Activated naive CD8-positive, alpha-beta T cell (primary cell): ENCODE measurements at regions not wholly inside any gene's neighbourhood (a gene's known extent, or its start where the extent isn't known, plus 50 kb on each side); places are given as distances from the start of the nearest gene placed in this dataset.

ENCODE experiments used
- H3K27ac Mint-ChIP-seq: one replicate; pipeline ENCODE4 v1.8.0; 2021; ENCODE audit warnings: mixed read lengths
- H3K27me3 Mint-ChIP-seq: one replicate; pipeline ENCODE4 v1.8.0; 2021; ENCODE audit warnings: mixed read lengths
- H3K36me3 Mint-ChIP-seq: one replicate; pipeline ENCODE4 v1.8.0; 2021; ENCODE audit warnings: mixed read lengths
- H3K4me1 Mint-ChIP-seq: one replicate; pipeline ENCODE4 v1.8.0; 2021; ENCODE audit warnings: low read depth, mixed read lengths
- H3K4me3 Mint-ChIP-seq: one replicate; pipeline ENCODE4 v1.8.0; 2021; ENCODE audit warnings: mild to moderate bottlenecking, mixed read lengths
- H3K9me3 Mint-ChIP-seq: one replicate; pipeline ENCODE4 v1.8.0; 2021; ENCODE audit warnings: low read depth, mixed read lengths

DNA sequence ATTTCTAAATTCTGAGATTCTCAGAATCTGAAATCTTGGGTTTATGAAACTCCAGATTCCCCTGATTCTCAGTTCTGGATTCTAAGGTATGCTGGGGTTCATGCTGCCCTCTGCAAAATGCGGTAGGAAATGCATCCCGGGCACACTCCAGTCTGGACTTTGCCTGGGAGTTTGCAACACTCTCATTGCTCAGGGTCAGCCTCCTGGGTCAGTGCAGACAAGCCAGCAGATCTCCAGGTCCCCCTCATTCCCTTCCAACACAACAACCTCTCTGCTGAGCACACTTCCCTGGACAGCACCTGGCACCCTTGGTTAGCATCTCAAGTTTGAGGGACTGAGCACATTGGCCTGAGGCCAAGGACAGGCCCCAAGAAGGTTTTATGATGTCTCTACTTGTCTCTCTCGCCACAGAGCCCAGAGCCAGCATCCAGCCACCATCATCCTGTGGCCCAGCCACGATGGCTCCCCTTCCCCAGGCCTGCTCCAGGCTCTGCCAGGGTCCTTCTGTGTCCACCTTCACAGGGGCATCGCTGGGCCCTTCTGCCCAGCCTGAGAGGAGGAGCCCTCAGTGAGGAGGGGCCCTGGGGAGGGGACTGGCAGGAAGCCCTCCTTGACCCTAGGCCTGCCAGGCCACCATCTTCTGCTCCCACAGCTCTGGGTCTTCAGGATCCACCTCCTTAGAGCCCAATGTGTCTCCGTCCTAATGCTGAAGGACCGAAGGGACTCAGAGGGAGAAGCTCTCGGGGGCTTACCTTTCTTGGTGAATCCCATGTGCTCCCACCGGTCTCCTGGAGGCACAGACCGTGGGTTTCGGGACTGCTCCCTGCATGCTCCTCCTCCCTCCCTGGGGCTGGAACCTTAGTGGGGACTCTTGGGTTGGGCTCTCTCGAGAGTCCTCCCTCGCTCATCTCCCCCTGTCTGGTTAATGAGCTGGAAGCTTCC, 550.7 kb downstream of the PTPRU start:
- Mint-ChIP-seq H3K36me3 (no peaks in the 10 kb centered on the region), H3K4me3 (no peak overlapping the region), H3K4me1 (no peaks in the 10 kb centered on the region), H3K27ac (no peak overlapping the region), H3K9me3 (no peaks in the 10 kb centered on the region), H3K27me3 (peaks cover 4% of the 10 kb centered on the region)

DNA sequence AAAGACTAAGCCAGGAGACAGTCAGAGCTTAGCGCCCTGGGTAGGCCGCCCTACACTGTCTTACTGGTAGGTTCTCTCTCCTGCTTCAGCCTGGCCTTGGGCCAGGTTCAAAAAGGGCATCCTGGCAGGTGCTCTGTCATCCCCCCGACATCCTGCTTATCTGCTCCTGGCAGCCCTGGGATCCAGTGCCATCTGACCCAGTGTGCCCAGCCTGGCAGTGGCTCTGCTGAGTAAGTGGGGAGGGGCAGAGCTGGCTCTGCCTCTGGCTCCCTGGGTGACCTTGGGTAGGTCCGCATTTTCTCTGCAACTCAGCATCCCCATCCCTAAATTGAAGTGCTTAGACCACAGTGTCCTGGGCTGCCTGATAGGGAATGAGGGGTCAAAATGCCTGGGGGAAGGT, 549.9 kb downstream of the PTPRU start:
- no peaks in the 10 kb centered on the region for H3K36me3 Mint-ChIP-seq
- no peak overlapping the region for H3K4me3 Mint-ChIP-seq
- H3K27me3 Mint-ChIP-seq = peaks cover 8% of the 10 kb centered on the region
- no peaks in the 10 kb centered on the region for H3K9me3 Mint-ChIP-seq
- no peak overlapping the region for H3K27ac Mint-ChIP-seq
- no peaks in the 10 kb centered on the region for H3K4me1 Mint-ChIP-seq

DNA sequence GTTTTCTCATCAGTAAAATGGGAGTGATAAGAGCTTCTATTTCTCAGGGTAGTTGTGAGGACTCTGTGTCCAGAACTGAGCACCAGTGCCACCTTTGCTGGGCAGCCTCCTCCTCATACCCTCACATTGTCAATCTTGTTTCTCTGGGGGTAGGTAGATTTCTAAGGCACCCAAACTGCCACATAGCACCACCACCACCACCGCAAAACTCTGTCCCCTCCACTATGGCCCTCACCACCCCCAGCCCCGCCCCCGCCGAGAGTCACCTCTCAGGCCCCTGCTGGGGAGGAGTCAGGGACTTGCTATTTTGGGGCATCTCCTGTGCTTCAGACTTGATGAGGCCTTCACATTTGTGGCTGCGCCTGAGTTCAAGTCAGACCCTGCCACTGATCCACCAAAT, 549.2 kb downstream of the PTPRU start:
- Mint-ChIP-seq H3K4me1 (no peaks in the 10 kb centered on the region), H3K27me3 (peaks cover 11% of the 10 kb centered on the region), H3K36me3 (no peaks in the 10 kb centered on the region), H3K4me3 (no peak overlapping the region), H3K9me3 (no peaks in the 10 kb centered on the region), H3K27ac (no peak overlapping the region)

DNA sequence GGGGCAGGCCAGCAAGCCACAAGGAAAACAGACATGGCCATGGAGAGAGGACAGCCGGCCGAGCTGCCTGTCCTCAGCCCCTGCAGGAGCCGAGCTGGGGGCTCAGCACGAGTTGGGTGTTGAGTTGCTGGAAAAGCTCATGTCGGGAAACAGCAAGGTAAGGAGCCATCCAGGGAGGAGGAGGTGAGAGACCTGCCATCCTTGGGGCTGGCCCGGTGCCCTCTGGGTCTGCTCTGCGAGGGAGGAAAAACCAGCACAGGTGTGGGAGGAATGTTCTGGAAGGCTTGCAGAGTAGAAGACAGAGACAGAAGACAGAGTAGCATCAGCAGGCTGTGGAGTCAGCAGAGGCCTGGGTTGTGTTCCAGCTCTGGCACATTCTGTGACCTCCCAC, 548.8 kb downstream of the PTPRU start:
- Mint-ChIP-seq H3K27me3 (peaks cover 11% of the 10 kb centered on the region), H3K9me3 (no peaks in the 10 kb centered on the region), H3K4me3 (no peak overlapping the region), H3K27ac (no peak overlapping the region), H3K4me1 (no peaks in the 10 kb centered on the region), H3K36me3 (no peaks in the 10 kb centered on the region)

DNA sequence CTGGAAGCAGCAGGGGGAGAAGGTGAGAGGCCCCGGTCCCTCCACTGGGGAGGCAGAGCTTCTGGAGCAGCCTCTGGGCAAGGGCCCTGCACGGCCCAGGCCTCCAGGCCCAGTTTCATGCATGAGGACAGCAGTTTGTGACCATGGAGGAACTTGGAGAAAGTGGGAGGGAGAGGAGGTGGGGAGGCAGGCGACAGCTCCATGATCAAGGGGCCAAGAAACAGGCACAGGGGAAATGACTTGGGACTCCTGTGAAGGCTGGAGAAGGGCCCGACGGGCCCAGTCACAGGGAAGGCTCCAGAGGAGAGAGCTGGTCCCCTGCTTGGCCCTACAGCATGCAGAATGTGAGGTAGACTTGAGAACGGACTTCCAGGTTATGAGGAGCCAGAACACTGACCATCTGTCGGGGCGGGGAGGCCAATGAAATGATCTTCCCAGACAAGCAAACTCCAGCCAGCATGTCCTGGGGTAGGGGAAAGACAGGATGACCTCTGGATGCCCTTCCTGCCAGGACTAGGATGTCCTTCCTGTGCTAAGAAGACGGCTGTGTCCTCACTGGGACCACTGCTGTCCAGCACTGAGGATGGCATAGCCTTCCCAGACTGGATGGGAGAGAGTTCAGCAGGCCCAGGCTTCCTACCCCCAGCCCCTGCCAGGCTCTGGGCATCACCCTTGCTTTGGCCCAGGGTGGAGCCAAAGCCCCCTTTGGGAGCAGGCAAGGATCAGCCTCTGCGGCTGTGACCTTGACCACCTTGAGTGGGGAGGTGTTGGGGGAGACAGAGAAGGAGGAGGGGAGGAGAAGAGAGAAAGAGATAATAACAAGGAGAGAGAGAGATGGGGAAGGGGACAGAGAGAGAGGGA, 548.2 kb downstream of the PTPRU start:
- Mint-ChIP-seq H3K27me3 (peaks cover 12% of the 10 kb centered on the region), H3K9me3 (no peaks in the 10 kb centered on the region), H3K4me1 (no peaks in the 10 kb centered on the region), H3K36me3 (no peaks in the 10 kb centered on the region), H3K27ac (no peak overlapping the region), H3K4me3 (no peak overlapping the region)

DNA sequence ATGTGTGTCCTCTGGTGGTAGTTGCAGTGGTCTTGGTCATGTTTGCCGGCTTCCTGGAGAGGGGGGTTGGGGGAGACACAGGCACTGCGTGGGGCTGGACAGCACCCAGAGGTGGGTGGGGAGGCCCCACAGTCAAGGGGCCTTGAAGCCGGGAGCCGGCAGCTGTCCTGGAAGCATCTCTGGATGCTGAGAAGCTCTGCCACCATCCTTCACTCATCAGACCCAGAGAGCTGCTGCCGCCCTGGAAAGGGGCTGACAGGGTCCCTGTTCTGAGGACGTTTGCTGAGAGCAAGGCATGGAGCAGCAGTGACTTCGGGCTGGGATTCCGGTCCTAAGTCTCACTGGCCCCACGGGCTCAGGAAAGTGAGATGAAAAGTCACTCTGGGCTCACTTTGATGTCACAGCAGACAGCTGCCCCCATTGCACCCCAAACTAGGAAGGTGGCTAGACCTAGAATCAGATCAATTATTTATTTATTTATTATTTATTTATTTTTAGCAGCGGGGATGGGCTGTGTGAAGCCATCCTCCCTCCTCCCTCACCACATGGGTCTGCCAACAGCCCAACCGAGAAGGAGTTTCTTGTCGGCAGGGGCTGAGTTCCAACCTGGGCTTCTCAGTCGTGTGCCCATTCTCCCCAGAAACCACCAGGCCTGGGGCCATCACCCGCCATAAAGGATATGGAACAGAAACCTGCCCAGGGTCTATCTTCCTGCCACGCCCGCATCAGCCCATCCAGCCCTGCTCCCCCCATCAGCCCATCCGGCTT, 547.4 kb downstream of the PTPRU start:
- H3K9me3 Mint-ChIP-seq = no peaks in the 10 kb centered on the region
- H3K4me3 Mint-ChIP-seq = no peak overlapping the region
- no peak overlapping the region for H3K27ac Mint-ChIP-seq
- H3K27me3 Mint-ChIP-seq = peaks cover 18% of the 10 kb centered on the region
- no peaks in the 10 kb centered on the region for H3K4me1 Mint-ChIP-seq
- H3K36me3 Mint-ChIP-seq = no peaks in the 10 kb centered on the region

DNA sequence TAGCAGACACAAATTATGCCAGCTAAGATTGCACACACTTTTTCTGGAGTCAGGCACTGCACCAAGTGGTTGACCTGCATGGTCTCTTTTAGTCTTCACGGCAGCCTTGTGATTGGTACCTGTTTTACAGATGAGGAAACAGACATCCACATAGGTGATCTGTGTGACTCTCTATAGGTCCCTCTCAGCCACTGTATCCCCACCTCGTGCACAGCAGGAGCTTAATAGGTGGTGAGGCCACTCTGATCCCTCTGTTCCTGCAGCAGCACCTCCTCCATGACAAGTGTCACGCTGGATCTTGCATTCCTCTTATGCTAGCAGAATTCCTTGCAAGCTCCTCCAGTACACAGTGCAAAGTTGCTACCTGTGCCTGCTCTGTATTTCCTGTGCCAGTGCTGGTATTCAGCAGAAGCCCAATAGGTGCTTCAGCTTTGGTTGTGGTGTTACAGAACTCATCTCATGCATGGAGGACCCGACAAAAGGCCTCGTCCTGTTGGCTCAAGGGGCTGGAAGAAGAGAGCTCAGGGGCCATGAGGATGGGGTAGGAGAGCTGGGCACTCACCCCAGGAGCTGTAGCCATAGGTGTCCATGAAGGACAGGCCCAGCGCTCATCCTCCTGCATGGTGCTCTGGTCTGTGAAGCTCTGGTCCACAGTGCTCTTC, 546.7 kb downstream of the PTPRU start:
- no peaks in the 10 kb centered on the region for H3K9me3 Mint-ChIP-seq
- no peak overlapping the region for H3K27ac Mint-ChIP-seq
- H3K36me3 Mint-ChIP-seq = no peaks in the 10 kb centered on the region
- H3K27me3 Mint-ChIP-seq = peaks cover 18% of the 10 kb centered on the region
- H3K4me1 Mint-ChIP-seq = no peaks in the 10 kb centered on the region
- no peak overlapping the region for H3K4me3 Mint-ChIP-seq

DNA sequence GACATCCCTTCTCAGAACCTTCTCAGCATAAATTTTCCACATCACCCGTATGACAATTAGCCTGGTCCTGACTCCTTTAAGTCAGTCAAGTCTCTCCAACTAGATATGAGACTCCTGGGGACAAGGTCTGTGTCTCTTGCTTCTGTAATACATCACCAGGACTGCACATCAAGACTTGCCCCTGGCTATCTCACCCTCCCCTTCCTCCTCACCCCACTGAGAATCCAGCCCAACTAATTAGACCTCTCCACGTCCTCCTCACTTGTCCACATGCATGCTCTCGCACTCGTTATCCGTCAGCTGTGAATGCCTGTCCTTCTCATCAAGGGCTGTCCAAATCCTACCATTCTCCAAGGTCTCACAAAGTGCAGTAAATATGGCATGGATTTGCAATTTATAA, 542.8 kb downstream of the PTPRU start:
- Mint-ChIP-seq H3K4me3 (no peak overlapping the region), H3K9me3 (peaks cover 4% of the 10 kb centered on the region), H3K4me1 (no peaks in the 10 kb centered on the region), H3K27ac (no peak overlapping the region), H3K36me3 (no peaks in the 10 kb centered on the region), H3K27me3 (peaks cover 30% of the 10 kb centered on the region)

DNA sequence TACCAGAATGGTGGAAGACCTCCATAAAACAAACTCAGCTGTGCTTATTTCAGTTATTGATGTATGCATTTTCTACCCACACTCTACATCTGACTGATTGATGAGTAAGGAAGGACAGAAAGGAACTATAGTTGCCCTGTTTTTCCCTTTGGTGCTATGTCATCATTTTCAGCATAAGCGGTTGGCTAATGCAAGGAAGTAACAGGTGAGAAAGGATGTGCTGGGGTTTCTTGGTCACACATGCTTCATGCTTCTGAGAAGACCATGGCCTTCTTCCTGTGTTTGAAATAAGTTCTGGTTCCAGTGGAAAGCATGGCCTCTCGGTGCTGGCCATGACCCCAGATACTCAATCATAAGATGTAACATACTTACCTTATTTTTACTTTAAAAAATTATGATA, 541.2 kb downstream of the PTPRU start:
- Mint-ChIP-seq H3K27me3 (peaks cover 30% of the 10 kb centered on the region), H3K4me1 (no peaks in the 10 kb centered on the region), H3K27ac (no peak overlapping the region), H3K9me3 (peaks cover 5% of the 10 kb centered on the region), H3K36me3 (no peaks in the 10 kb centered on the region), H3K4me3 (no peak overlapping the region)

DNA sequence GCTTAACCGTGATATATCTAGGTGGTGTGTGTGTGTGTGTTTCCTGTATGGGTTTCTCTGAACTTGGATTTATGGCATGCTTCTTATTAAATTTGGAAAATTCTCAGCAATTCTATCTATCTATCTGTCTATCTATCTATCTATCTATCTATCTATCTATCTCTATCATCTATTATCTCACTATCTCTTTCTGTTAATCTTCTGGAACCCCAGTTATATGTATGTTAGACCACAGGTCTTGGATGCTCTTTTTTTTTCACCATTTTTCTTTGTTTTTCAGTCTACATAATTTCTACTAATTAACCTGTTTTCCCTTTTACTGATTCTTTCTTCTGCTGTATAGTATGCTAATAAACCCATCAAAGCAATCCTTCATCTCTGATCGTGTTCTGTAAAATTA, 538.0 kb downstream of the PTPRU start:
- no peak overlapping the region for H3K4me3 Mint-ChIP-seq
- H3K4me1 Mint-ChIP-seq = no peaks in the 10 kb centered on the region
- H3K27ac Mint-ChIP-seq = no peak overlapping the region
- peaks cover 17% of the 10 kb centered on the region for H3K27me3 Mint-ChIP-seq
- H3K36me3 Mint-ChIP-seq = no peaks in the 10 kb centered on the region
- peaks cover 5% of the 10 kb centered on the region for H3K9me3 Mint-ChIP-seq

DNA sequence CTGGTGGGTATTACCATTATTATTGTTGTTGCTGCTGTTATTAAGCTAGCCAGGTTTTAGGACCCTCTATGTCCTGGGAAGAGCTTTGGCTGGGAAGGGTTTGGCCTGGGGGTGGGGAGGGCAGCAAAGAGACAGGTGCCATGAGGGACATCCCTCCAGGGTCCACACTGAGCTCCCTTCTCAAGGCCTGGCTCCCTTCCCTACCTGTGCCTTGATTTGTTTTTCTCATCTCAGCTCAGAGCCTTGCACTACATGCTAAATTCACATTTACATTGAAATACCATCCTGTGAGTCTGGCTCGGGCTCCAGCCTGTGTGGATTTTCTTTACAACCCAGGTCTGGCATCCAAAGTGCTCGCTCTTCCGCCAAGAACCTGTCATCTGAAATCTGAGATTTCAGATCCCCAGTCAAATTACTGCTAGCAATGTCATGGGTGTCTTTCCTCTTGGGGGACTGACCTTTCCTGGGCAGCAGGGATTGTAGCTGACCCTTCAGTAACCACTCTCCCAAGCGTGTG, 536.3 kb downstream of the PTPRU start:
- Mint-ChIP-seq H3K27ac (no peak overlapping the region), H3K4me3 (no peak overlapping the region), H3K36me3 (no peaks in the 10 kb centered on the region), H3K4me1 (no peaks in the 10 kb centered on the region), H3K9me3 (peaks cover 5% of the 10 kb centered on the region), H3K27me3 (peaks cover 14% of the 10 kb centered on the region)

DNA sequence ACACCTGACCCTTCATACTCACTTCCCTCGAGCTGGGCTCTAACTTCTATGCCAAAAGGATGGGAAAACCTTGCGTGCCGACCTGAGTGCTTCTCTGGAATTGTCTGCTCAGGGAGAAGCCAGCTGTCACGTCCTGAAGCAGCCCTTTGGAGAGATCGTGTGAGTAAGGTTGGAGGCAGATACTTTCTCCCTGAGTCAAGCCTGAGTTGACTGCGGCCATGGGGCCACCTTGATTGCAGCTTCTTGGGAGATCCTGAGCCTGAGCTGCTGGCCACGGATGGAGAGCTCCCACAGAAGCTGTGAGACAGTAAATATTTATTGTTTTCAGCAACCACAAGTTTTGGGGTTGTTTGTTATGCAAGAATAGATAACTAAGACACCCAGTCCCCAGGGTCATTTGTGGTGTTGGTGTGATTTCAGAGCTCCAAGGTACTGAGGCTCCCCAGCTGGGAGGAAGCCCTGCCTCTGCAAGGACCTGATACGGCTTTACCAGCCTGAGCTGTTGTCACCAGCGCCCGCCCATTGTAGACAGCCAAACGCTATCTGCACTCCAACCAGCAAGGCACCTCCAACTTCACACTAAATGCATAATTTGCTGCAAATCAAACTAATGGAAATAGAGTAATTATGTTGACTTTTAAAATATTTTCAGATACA, 531.6 kb downstream of the PTPRU start:
- Mint-ChIP-seq H3K9me3 (no peaks in the 10 kb centered on the region), H3K27ac (no peak overlapping the region), H3K36me3 (no peaks in the 10 kb centered on the region), H3K4me1 (no peaks in the 10 kb centered on the region), H3K4me3 (no peak overlapping the region), H3K27me3 (peaks cover 16% of the 10 kb centered on the region)

DNA sequence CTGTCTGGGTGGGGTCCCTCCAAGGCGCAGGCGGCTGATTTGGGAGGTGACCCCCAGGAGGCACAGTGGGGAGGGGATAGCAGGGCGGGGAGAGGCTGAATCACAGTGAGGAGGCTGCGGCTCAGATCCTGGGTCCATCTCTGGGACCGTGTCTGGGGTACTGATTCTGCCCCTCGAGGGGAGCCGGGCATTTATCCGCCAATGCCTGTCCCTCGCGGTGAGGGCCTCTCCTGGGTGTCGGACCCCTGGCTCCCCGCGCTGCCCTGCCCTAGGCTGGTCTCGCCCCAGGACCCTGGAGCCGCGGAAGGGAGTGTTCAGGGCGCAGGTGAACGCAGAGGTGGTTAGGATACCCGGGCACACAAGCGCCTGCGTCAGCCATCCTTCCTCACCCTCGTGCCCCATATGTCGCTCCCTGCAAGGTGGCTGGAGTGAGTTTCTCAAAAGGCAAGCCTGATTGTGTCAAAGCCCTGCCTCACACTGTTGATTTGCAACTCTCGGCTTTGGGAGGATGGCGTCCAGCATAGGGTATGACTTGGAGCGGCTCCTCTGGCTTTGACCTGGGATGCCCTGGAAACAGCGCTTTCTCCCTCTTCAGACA, 530.9 kb downstream of the PTPRU start:
- Mint-ChIP-seq H3K27ac (no peak overlapping the region), H3K4me3 (no peak overlapping the region), H3K4me1 (no peaks in the 10 kb centered on the region)

More for the DNA sequence above, 530.9 kb downstream of the PTPRU start:
- Mint-ChIP-seq H3K9me3 (no peaks in the 10 kb centered on the region), H3K36me3 (no peaks in the 10 kb centered on the region), H3K27me3 (peaks cover 18% of the 10 kb centered on the region)
